NCI-H2081 treated with DMSO at 0.1 percent for 48 hours (cell line): ENCODE measurements at regions not wholly inside any gene's neighbourhood (a gene's known extent, or its start where the extent isn't known, plus 50 kb on each side); places are given as distances from the start of the nearest gene placed in this dataset.

Source experiments
- DNase-seq: peaks from one replicate; lab custom pipeline; 2025; lab: John Stamatoyannopoulos, UW

DNA sequence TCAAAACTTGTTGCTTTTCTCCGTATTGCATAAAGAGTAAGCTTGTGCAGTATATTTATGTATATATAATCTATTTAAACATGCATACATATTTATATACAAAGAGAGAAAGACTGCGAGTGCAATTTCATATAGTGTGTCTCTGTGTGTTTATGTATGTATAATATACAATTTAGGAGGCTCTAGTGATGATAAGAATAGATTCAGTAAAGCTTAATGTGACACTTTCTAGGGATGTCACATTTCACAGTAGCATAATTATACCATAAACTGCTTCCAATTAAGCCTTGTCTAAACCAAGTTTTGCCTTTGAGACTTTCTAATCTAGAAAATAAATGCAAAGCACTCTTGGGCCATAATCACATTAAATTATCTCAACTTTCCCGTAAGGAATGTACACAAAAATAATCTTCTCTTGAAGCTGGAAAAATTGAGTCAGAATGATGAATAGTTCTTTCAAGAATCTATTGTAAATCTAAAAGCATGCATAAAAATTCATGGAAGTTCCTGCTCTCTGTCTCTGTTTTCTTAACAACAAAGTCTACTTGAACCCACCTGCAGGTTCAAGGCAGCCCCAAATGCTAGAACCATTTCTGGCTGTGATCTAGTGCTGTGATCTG is 114.1 kb upstream of the NPY2R start:
- DNase-seq: no peak

DNA sequence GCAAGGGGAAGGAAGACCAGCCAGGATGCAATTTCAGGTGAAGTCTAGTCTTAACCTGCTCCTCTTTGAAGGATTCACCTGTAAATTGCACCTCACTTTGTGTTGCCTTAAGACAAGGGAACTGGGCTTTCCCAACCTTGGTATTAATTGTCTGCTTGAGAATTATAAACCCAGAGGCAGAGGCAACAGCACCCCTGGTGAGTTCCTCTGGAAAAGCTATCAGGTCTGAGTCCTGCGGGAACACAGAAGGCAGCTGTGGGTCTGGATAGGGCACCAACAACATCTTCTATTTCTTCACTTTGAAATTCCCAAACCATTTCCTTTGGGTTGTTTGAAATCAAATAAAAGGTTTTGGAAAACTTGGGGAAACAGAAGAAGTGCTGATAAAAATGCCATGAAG is 109.2 kb upstream of the NPY2R start:
- DNase-seq: no peak

GRCh38 chr4:155106629-155107028 is 101.8 kb upstream of the NPY2R start:
- DNase-seq: no peak

- no peak for DNase-seq
Measured at GRCh38 chr4:155107059-155107458, 101.4 kb upstream of the NPY2R start.

- DNase-seq: peak; percentile 2
Measured at GRCh38 chr4:155114790-155115189, 93.6 kb upstream of the NPY2R start.

DNA sequence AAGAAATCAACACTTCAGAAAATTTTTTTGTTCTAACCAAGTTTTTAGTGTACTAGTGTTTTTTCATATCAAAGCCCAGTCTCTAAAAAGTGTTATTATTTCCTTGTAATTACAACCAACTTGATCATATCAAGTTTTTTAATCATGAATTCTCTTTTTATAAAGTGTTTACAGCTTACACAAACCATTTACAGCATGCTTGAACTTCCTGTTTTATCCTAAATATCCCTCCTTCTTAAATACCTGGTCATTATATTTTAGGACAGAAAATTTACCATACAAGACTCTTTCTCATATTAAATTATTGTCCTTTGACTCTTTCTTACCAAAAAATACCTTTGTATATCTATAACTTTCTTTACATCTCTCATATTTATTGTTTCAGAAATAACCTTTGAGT is 89.4 kb upstream of the NPY2R start:
- DNase-seq: no peak

DNA sequence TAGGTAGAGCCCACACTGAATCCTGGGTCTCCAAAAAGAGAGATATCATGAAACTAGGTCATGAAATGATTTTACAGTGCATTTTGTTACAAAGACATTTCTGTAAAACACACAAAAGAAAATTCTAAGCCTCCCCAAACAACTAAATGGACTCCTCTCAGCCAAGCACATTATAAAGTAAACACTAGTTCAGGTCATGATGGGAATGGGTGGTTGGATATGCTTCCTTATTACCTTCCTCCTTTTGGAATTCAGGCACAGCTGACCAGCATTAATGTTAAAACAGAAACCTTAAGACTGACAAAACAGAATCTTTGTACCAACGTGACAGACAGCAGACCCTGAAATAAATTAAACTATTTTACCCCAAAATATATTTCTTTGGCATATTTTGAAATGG is 87.9 kb upstream of the NPY2R start:
- DNase-seq: no peak

DNA sequence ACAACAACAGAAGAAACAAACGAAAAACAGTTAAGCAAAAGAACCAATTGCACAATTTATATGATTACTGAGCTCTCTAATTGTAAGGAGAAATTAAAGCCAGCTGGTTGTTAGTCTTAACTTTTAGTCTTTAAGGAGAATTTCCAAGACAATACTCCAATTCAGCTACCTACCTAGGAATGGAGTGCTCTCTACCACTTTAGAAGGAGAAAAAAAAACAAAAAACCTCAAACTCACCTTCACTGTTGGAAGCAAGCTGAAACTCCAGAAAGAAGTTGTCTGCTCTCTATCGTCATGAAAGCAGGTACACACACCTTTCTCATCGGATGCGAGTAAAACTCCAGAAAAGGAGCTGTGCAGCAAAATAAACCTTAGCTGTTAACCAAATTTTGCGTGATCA is 86.1 kb upstream of the NPY2R start:
- DNase-seq: no peak

GRCh38 chr4:155134136-155134535 is 74.3 kb upstream of the NPY2R start:
- no peak for DNase-seq

DNA sequence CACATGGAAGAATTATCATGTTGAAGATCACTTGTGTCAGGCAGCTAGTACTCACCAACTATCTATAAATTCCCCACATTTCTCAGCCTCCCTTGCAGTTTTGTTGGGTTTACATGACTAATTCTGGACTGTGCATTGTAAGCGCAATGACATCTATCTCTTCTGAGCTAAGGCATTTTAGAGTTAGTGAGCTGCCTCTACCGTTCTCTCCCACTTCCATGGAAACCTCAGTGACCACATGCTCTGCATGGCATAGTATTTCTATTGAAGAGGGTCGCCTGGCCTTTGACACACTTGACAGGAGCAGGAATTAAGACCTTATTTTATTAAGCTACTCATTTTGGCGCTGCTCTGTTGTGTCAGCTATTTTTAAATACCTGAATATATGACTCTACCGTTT is 67.5 kb upstream of the NPY2R start:
- DNase-seq: no peak

DNA sequence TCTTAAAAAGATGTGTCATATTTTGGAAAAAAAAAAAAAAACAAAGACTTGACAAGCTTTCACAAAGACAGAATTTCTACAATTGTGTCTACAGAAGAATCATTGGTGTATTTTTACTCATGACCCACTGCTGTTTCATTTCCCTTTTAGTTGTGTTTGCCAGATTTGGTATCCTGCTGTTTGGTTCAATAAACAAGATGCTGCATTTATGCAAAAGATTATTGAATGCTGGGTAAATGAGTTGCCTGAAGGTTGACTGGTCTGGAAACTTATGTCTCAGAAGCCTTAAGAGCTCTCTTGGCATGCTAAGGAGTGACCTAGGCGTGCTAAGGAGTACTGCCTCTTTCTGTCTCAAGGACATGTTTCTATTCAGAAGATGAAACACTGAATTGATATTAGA is 64.9 kb upstream of the NPY2R start:
- DNase-seq: no peak
